ENCODE measurements at regions not wholly inside any gene's neighbourhood (a gene's known extent, or its start where the extent isn't known, plus 50 kb on each side); places are given as distances from the start of the nearest gene placed in this dataset.

DNA sequence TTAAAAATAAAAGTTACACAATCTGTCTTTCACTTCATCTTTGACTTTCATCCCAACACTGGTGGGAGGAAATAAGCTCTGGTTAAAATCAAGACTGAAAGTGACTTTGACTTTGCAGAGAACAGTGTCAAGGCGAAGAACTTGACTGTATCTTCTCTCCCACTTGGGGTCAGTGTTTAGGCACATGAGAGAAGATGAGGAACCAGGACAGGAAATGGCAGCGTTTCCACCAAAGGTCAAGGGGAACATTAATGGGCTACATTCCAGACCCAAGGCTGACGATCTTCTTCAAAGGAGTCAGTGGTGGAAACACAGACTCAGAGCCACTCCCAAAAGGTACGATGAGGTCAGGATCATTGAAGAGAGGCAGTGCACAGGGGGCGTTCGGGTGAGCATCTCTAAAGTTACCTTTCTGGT lies 409.5 kb downstream of the ARHGEF28 start:
- Histone ChIP-seq H3K4me1 (ENCODE audit: low read length) (peaks cover 7% of the 10 kb centered on the region), H3K4me3 (ENCODE audit: low read length) (no peak overlapping the region), H3K79me2 (ENCODE audit: low read length) (no peaks in the 10 kb centered on the region), H4K20me1 (ENCODE audit: insufficient read depth, low read length) (no peaks in the 10 kb centered on the region), H3K36me3 (replicated peaks; ENCODE audit: insufficient read depth, low read length) (no peaks in the 10 kb centered on the region), H3K27me3 (replicated peaks; ENCODE audit: insufficient read depth, low read length) (no peaks in the 10 kb centered on the region), H3K4me2 (ENCODE audit: low read depth, low read length) (peak overlapping the region; percentile 49; the same call in 1 of the 2 replicates), H3F3A (ENCODE audit: insufficient read depth, low read length) (no peaks in the 10 kb centered on the region), H3K9me3 (replicated peaks; ENCODE audit: insufficient read depth, low read length) (no peaks in the 10 kb centered on the region), H3K9ac (ENCODE audit: low read length) (no peak overlapping the region), H3K9me2 (replicated peaks; ENCODE audit: insufficient read depth, low read length) (no peaks in the 10 kb centered on the region), H2AFZ (ENCODE audit: low read length) (peak overlapping the region; percentile 54), H3K27ac (ENCODE audit: low read length) (no peak overlapping the region)
- TF ChIP-seq EZH2 (optimal IDR thresholded peaks at IDR 0.05; ENCODE audit: low read depth, low read length) (no peak), CTCF (IDR thresholded peaks at IDR 0.05; ENCODE audit: low read length) (peak; percentile 65), EZH2phosphoT487 (IDR thresholded peaks at IDR 0.05; ENCODE audit: low read length) (no peak)
- peak; percentile 80 for DNase-seq

DNA sequence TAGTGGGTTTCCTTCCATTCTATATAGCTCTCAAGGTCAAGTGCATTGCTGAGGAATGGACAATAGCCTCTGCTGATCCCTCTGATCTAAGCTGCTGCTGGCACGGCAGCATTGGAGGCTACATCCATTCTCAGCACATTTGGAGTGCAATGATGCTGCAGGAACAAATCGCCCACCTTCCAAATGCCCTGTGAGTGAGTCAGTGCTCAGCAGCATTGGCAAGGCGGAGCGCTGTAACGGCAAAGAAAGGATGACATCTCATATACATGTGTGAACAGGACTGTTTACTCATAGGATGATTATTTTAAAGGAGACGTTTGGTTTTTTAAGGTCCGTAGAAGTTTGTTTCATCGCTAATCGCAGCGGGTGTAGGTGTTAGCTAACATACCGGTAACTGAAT lies 408.7 kb downstream of the ARHGEF28 start:
- no peak for DNase-seq

DNA sequence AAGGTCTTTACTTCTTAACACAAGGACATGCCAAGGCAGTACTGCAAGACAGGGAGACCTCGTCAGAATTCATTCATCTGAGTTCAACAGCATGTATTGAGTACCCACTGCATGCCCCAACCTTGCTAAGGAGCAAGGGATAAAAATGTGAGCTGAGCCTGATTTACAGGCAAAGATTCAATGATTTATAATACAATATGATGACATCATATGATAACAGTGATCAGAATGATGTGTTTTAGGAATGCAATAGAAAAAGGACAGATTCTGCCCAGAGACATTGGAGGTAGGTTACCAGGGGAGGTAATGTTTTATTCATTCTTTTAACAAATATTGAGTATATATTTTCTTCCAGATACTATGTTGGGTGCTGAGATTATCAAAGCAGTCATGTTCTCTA lies 406.6 kb downstream of the ARHGEF28 start:
- no peaks in the 10 kb centered on the region for H3F3A ChIP-seq (ENCODE audit: insufficient read depth, low read length)

More for the DNA sequence above, 408.7 kb downstream of the ARHGEF28 start:
- Histone ChIP-seq H3K9ac (ENCODE audit: low read length) (no peak overlapping the region), H3K9me3 (replicated peaks; ENCODE audit: insufficient read depth, low read length) (no peaks in the 10 kb centered on the region), H3K4me2 (ENCODE audit: low read depth, low read length) (no peak overlapping the region), H3K9me2 (replicated peaks; ENCODE audit: insufficient read depth, low read length) (no peaks in the 10 kb centered on the region), H2AFZ (ENCODE audit: low read length) (no peak overlapping the region), H3K79me2 (ENCODE audit: low read length) (no peaks in the 10 kb centered on the region), H3K27ac (ENCODE audit: low read length) (no peak overlapping the region), H3K27me3 (replicated peaks; ENCODE audit: insufficient read depth, low read length) (no peaks in the 10 kb centered on the region), H3K4me1 (ENCODE audit: low read length) (peaks cover 7% of the 10 kb centered on the region), H4K20me1 (ENCODE audit: insufficient read depth, low read length) (no peaks in the 10 kb centered on the region), H3F3A (ENCODE audit: insufficient read depth, low read length) (no peaks in the 10 kb centered on the region), H3K36me3 (replicated peaks; ENCODE audit: insufficient read depth, low read length) (no peaks in the 10 kb centered on the region), H3K4me3 (ENCODE audit: low read length) (no peak overlapping the region)
- TF ChIP-seq CTCF (IDR thresholded peaks at IDR 0.05; ENCODE audit: low read length) = no peak
- no peak for TF ChIP-seq EZH2phosphoT487 (IDR thresholded peaks at IDR 0.05; ENCODE audit: low read length)
- no peak for TF ChIP-seq EZH2 (optimal IDR thresholded peaks at IDR 0.05; ENCODE audit: low read depth, low read length)

More for the DNA sequence above, 406.6 kb downstream of the ARHGEF28 start:
- Histone ChIP-seq H3K4me3 (ENCODE audit: low read length) (no peak overlapping the region), H3K9me3 (replicated peaks; ENCODE audit: insufficient read depth, low read length) (no peaks in the 10 kb centered on the region), H3K9me2 (replicated peaks; ENCODE audit: insufficient read depth, low read length) (no peaks in the 10 kb centered on the region), H4K20me1 (ENCODE audit: insufficient read depth, low read length) (no peaks in the 10 kb centered on the region), H3K27ac (ENCODE audit: low read length) (no peak overlapping the region), H3K27me3 (replicated peaks; ENCODE audit: insufficient read depth, low read length) (no peaks in the 10 kb centered on the region), H3K9ac (ENCODE audit: low read length) (no peak overlapping the region), H3K4me2 (ENCODE audit: low read depth, low read length) (no peak overlapping the region), H3K79me2 (ENCODE audit: low read length) (no peaks in the 10 kb centered on the region), H3K4me1 (ENCODE audit: low read length) (peaks cover 7% of the 10 kb centered on the region), H2AFZ (ENCODE audit: low read length) (no peak overlapping the region), H3K36me3 (replicated peaks; ENCODE audit: insufficient read depth, low read length) (no peaks in the 10 kb centered on the region)
- DNase-seq = no peak
- TF ChIP-seq CTCF (IDR thresholded peaks at IDR 0.05; ENCODE audit: low read length) = no peak
- TF ChIP-seq EZH2phosphoT487 (IDR thresholded peaks at IDR 0.05; ENCODE audit: low read length) = no peak
- TF ChIP-seq EZH2 (optimal IDR thresholded peaks at IDR 0.05; ENCODE audit: low read depth, low read length) = no peak
